IMR-90 (cell line): ENCODE measurements at regions not wholly inside any gene's neighbourhood (a gene's known extent, or its start where the extent isn't known, plus 50 kb on each side); places are given as distances from the start of the nearest gene placed in this dataset.

Experiments used
- ATAC-seq: fragments of 200-7000 bp; cut with Tn5 transposase; 2 replicates; pipeline ENCODE4 v1.9.1; 2020; ENCODE audit warnings: low read depth, mild to moderate bottlenecking, moderate library complexity
- BruUV-seq: library from RNA; stranded (reverse); fragments of 400-500 nt; replicated peaks from 2 replicates; lab custom pipeline; 2021; lab: Mats Ljungman, UMichigan
- CTCF ChIA-PET: fragments of 300-600 bp; formaldehyde crosslinking; extraction: SDS; loops from one replicate; lab custom pipeline; 2021; ENCODE audit warnings: antibody characterized with exemption; lab: Yijun Ruan, JAX
- POLR2A ChIA-PET: fragments of 300-600 bp; sonication (Branson Sonifier 250); formaldehyde crosslinking; loops from one replicate; lab custom pipeline; 2022; ENCODE audit warnings: antibody characterized with exemption; ENCODE audit not compliant: unreplicated experiment; lab: Charles Lee
- DNase-seq: peaks from one replicate; pipeline ENCODE4 v3.0.0; 2013
- H2AFZ ChIP-seq: replicated peaks from 2 replicates; pipeline ENCODE3; 2013; ENCODE audit warnings: low read length, mild to moderate bottlenecking; ENCODE audit not compliant: poor library complexity
- H2AK5ac ChIP-seq: 2 replicates; pipeline ENCODE4 v1.6.1; 2013; ENCODE audit warnings: low read depth, low read length, inconsistent platforms
- H2AK9ac ChIP-seq: replicated peaks from 2 replicates; pipeline ENCODE3; 2013; ENCODE audit warnings: mild to moderate bottlenecking, low read depth, low read length, moderate library complexity; ENCODE audit not compliant: poor library complexity
- H2BK120ac ChIP-seq: 2 replicates; pipeline ENCODE4 v1.6.1; 2013; ENCODE audit warnings: low read depth, low read length, inconsistent platforms
- H2BK15ac ChIP-seq: 3 replicates; pipeline ENCODE4 v1.6.1; 2013; ENCODE audit warnings: low read depth, low read length, inconsistent platforms
- H2BK20ac ChIP-seq: 2 replicates; pipeline ENCODE4 v1.6.1; 2013; ENCODE audit warnings: low read depth, mild to moderate bottlenecking, inconsistent platforms, low read length, moderate library complexity
- H2BK5ac ChIP-seq: 2 replicates; pipeline ENCODE4 v1.6.1; 2013; ENCODE audit warnings: mild to moderate bottlenecking, low read depth, low read length, inconsistent platforms; ENCODE audit not compliant: poor library complexity, severe bottlenecking
- H3K14ac ChIP-seq: replicated peaks from 2 replicates; pipeline ENCODE4 v1.6.1; 2013; ENCODE audit warnings: low read depth, low read length, inconsistent platforms
- H3K18ac ChIP-seq: 2 replicates; pipeline ENCODE4 v1.6.1; 2013; ENCODE audit warnings: low read depth, low read length, control low read depth
- H3K23ac ChIP-seq: 2 replicates; pipeline ENCODE4 v1.6.1; 2013; ENCODE audit warnings: low read depth, low read length, inconsistent platforms
- H3K27ac ChIP-seq: 2 replicates; pipeline ENCODE4 v1.5.1; 2013; ENCODE audit warnings: mild to moderate bottlenecking, control low read depth, low read length; ENCODE audit not compliant: insufficient read depth
- H3K27me3 ChIP-seq: 2 replicates; pipeline ENCODE4 v1.6.1; 2013; ENCODE audit warnings: low read length; ENCODE audit not compliant: control insufficient read depth, insufficient read depth
- H3K36me3 ChIP-seq: 2 replicates; pipeline ENCODE4 v1.6.1; 2013; ENCODE audit warnings: low read length, mixed read lengths; ENCODE audit not compliant: control insufficient read depth, insufficient read depth
- H3K4ac ChIP-seq: 2 replicates; pipeline ENCODE4 v1.6.1; 2013; ENCODE audit warnings: low read depth, low read length, inconsistent platforms
- H3K4me1 ChIP-seq: 2 replicates; pipeline ENCODE4 v1.6.1; 2013; ENCODE audit warnings: low read length, mixed read lengths; ENCODE audit not compliant: control insufficient read depth, insufficient read depth
- H3K4me2 ChIP-seq: 2 replicates; pipeline ENCODE4 v1.6.1; 2013; ENCODE audit warnings: low read depth, mild to moderate bottlenecking, control low read depth, low read length, moderate library complexity
- H3K4me3 ChIP-seq: 2 replicates; pipeline ENCODE4 v1.5.1; 2013; ENCODE audit warnings: low read depth, mild to moderate bottlenecking, control low read depth, low read length, moderate library complexity; ENCODE audit not compliant: insufficient read depth
- H3K56ac ChIP-seq: 2 replicates; pipeline ENCODE4 v1.6.1; 2013; ENCODE audit warnings: low read length, inconsistent platforms; ENCODE audit not compliant: insufficient read depth; ENCODE audit errors: extremely low read depth
- H3K79me1 ChIP-seq, 2 experiments: 2 replicates each; pipeline ENCODE4 v1.6.1; 2013; ENCODE audit warnings: low read length in 2 of 2, inconsistent platforms in 1 of 2, low read depth in 1 of 2
- H3K9ac ChIP-seq: 2 replicates; pipeline ENCODE4 v1.6.1; 2013; ENCODE audit warnings: low read depth, low read length, control low read depth
- H3K9me1 ChIP-seq: 2 replicates; pipeline ENCODE4 v1.6.1; 2013; ENCODE audit warnings: low read length, inconsistent platforms; ENCODE audit not compliant: insufficient read depth
- H3K9me3 ChIP-seq: 2 replicates; pipeline ENCODE4 v1.6.1; 2013; ENCODE audit warnings: low read length; ENCODE audit not compliant: control insufficient read depth, insufficient read depth
- H4K20me1 ChIP-seq: 2 replicates; pipeline ENCODE4 v1.6.1; 2013; ENCODE audit warnings: low read length, inconsistent platforms; ENCODE audit not compliant: insufficient read depth
- H4K5ac ChIP-seq: 2 replicates; pipeline ENCODE4 v1.6.1; 2013; ENCODE audit warnings: mild to moderate bottlenecking, low read depth, low read length, control low read depth
- H4K8ac ChIP-seq, 2 experiments: 2 replicates each; pipeline ENCODE4 v1.6.1; 2013; ENCODE audit warnings: low read depth in 2 of 2, low read length in 2 of 2, control low read depth in 1 of 2, inconsistent platforms in 1 of 2
- H4K91ac ChIP-seq: 2 replicates; pipeline ENCODE4 v1.6.1; 2013; ENCODE audit warnings: low read depth, low read length, inconsistent platforms; ENCODE audit not compliant: insufficient read depth
- BHLHE40 ChIP-seq: fragments of 150-350 bp; IDR thresholded peaks from 2 replicates; pipeline ENCODE4 v1.6.1; 2016; ENCODE audit warnings: mild to moderate bottlenecking, low read depth, low read length
- CEBPB ChIP-seq: IDR thresholded peaks from 2 replicates; pipeline ENCODE4 v1.6.1; 2012; ENCODE audit warnings: low read depth, low read length, improper control_type of control experiment
- CHD1 ChIP-seq: IDR thresholded peaks from 2 replicates; pipeline ENCODE4 v1.6.1; 2012; ENCODE audit warnings: low read depth, low read length, improper control_type of control experiment
- CTCF ChIP-seq: conservative IDR thresholded peaks from 2 replicates; pipeline ENCODE4 v1.5.1; 2012; ENCODE audit warnings: mild to moderate bottlenecking, low read depth, low read length, improper control_type of control experiment
- ELK1 ChIP-seq: fragments of 150-350 bp; IDR thresholded peaks from 2 replicates; pipeline ENCODE4 v1.6.1; 2016; ENCODE audit warnings: low read depth, mild to moderate bottlenecking, low read length, moderate library complexity, borderline replicate concordance
- FOS ChIP-seq: fragments of 150-350 bp; IDR thresholded peaks from 2 replicates; pipeline ENCODE4 v1.6.1; 2016; ENCODE audit warnings: low read depth, low read length
- MAFK ChIP-seq: IDR thresholded peaks from 2 replicates; pipeline ENCODE4 v1.6.1; 2012; ENCODE audit warnings: low read depth, low read length, improper control_type of control experiment
- MAZ ChIP-seq: IDR thresholded peaks from 2 replicates; pipeline ENCODE4 v1.6.1; 2012; ENCODE audit warnings: low read depth, mild to moderate bottlenecking, low read length, improper control_type of control experiment, moderate library complexity, borderline replicate concordance
- POLR2A ChIP-seq: IDR thresholded peaks from 2 replicates; pipeline ENCODE4 v1.6.1; 2012; ENCODE audit warnings: mild to moderate bottlenecking, low read depth, low read length
- RAD21 ChIP-seq: IDR thresholded peaks from 2 replicates; pipeline ENCODE4 v1.6.1; 2012; ENCODE audit warnings: low read length, improper control_type of control experiment
- RCOR1 ChIP-seq: IDR thresholded peaks from 2 replicates; pipeline ENCODE4 v1.6.1; 2012; ENCODE audit warnings: mild to moderate bottlenecking, low read length, improper control_type of control experiment; ENCODE audit not compliant: insufficient replicate concordance
- WGBS, 2 experiments: methylation state at CpG; one replicate each; pipeline versions ENCODE4 v1.1.5 to v1.1.7; 2013; ENCODE audit warnings: missing lambda C conversion rate in 2 of 2; ENCODE audit not compliant: insufficient read length in 1 of 2; ENCODE audit errors: extremely low coverage in 2 of 2; 5-methylcytosine and 5-hydroxymethylcytosine counted together
- dilution Hi-C: fragments of 300-500 bp; cut with HindIII; formaldehyde crosslinking; loops from one replicate; pipeline ENCODE4 v1.14.3; 2018; ENCODE audit warnings: low sequenced_read_pairs; ENCODE audit not compliant: unreplicated experiment
- in situ Hi-C: fragments of 300-500 bp; cut with MboI; formaldehyde crosslinking; loops from 3 replicates; pipeline ENCODE4 v1.14.3; 2019; ENCODE audit warnings: low sequenced_read_pairs, inconsistent platforms, mixed read lengths
- intact Hi-C: fragments of 100-400 bp; cut with micrococcal nuclease; formaldehyde crosslinking; loops from 2 replicates; pipeline ENCODE4 v1.10.0; 2022

DNA sequence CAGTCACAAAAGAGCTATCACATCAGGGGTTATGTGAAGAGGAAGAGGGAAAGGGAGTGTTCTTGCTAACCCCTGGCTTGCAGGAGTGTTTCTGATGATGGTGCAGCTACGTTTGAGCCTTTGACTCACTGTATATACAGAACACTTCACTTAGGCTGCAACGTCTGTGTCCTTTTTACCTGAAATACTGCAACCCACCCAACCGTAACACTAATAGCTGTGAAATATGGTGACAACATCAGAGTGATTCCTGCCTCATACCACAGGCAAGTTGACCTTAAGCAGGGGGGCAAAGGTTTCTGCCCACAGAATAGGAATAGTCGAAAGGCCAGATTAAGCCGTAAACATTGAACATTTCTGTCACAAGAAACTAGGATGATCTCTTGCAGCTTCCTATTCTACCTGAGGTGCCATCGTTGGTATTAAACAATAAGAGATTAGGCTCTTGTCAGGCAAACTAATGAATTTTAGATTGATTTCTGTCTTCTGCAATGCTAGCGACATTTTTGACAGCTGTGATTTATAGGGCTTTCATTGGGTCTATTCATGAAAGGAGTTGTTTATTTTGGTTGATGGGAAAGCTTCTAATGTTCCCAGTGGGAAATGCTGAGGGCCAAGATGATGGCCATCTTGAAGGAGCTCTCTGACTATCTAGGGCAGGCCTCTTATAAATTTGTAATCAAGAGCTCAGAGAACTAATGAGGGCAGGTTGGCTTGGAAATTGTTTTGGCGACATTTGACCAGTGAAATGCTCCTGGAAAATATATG, 316.8 kb downstream of the PIK3C3 start:
- no peak overlapping the region for H3K4ac ChIP-seq
- no peak overlapping the region for H4K5ac ChIP-seq
- no peaks in the 10 kb centered on the region for H4K20me1 ChIP-seq
- H2BK120ac ChIP-seq: no peak overlapping the region
- H2BK5ac ChIP-seq: no peak overlapping the region
- intact Hi-C loops: loop anchor here (5.0 kb wide), 1 partner anchor 160 kb away; no protein-coding TSS in a partner anchor
- ChIA-PET CTCF (interaction anchor here (1.2 to 1.5 kb wide), 2 partner anchors 157 to 218 kb away, joined by 3 to 8 read pairs; no protein-coding TSS in a partner anchor), POLR2A (no interaction called here)
- H2AK5ac ChIP-seq: no peak overlapping the region
- DNase-seq (no peak), ATAC-seq (no peak)
- no peak overlapping the region for H3K14ac ChIP-seq
- dilution Hi-C loops: no loop called here
- no peak overlapping the region for H2BK15ac ChIP-seq
- no peaks in the 10 kb centered on the region for H3K9me1 ChIP-seq
- no peak overlapping the region for H3K4me3 ChIP-seq
- no peak overlapping the region for H3K9ac ChIP-seq
- no peak overlapping the region for H3K18ac ChIP-seq
- H3K23ac ChIP-seq: no peak overlapping the region
- TF ChIP-seq CTCF (no peak), CHD1 (no peak), BHLHE40 (no peak), POLR2A (no peak), CEBPB (no peak), MAZ (no peak), RAD21 (no peak), ELK1 (no peak), MAFK (no peak), FOS (no peak), RCOR1 (no peak)
- H3K9me3 ChIP-seq: no peaks in the 10 kb centered on the region
- no peaks in the 10 kb centered on the region for H3K4me1 ChIP-seq
- no peak overlapping the region for H2BK20ac ChIP-seq
- H3K36me3 ChIP-seq: no peaks in the 10 kb centered on the region
- H3K27me3 ChIP-seq: no peaks in the 10 kb centered on the region
- no peak overlapping the region for H4K91ac ChIP-seq
- in situ Hi-C loops: no loop called here
- no peak overlapping the region for H3K4me2 ChIP-seq
- no peak overlapping the region for H4K8ac ChIP-seq
- H3K79me1 ChIP-seq: no peaks in the 10 kb centered on the region
- H3K56ac ChIP-seq: no peak overlapping the region
- no TSS peak for BruUV-seq
- H2AFZ ChIP-seq: no peak overlapping the region
- WGBS, 2 experiments: no CpG with 5 or more reads among the region's 8 CpGs
- no peak overlapping the region for H3K27ac ChIP-seq
- no peak overlapping the region for H2AK9ac ChIP-seq
